Trophoblast cell (in vitro differentiated cells and primary cell): ENCODE measurements at regions not wholly inside any gene's neighbourhood (a gene's known extent, or its start where the extent isn't known, plus 50 kb on each side); places are given as distances from the start of the nearest gene placed in this dataset.

Experiments used
- DNase-seq, 2 donors: peaks; one replicate each; pipeline ENCODE4 v3.0.0-alpha.2; 2016
- H2AFZ ChIP-seq: 2 replicates; pipeline ENCODE4 v1.6.1; 2013; ENCODE audit warnings: low read length, moderate library complexity, mild to moderate bottlenecking; ENCODE audit not compliant: insufficient read depth, poor library complexity
- H2AK5ac ChIP-seq: 2 replicates; pipeline ENCODE4 v1.6.1; 2013; ENCODE audit warnings: mild to moderate bottlenecking, low read length
- H2BK120ac ChIP-seq: 2 replicates; pipeline ENCODE4 v1.6.1; 2013; ENCODE audit warnings: low read length, mild to moderate bottlenecking, moderate library complexity; ENCODE audit not compliant: insufficient read depth, poor library complexity
- H2BK12ac ChIP-seq: 2 replicates; pipeline ENCODE4 v1.6.1; 2013; ENCODE audit warnings: mild to moderate bottlenecking, low read length, moderate library complexity
- H2BK5ac ChIP-seq: 2 replicates; pipeline ENCODE4 v1.6.1; 2013; ENCODE audit warnings: low read length, low read depth, moderate library complexity, mild to moderate bottlenecking; ENCODE audit not compliant: poor library complexity
- H3K14ac ChIP-seq: 2 replicates; pipeline ENCODE4 v1.6.1; 2013; ENCODE audit warnings: mild to moderate bottlenecking, low read length
- H3K18ac ChIP-seq: 2 replicates; pipeline ENCODE4 v1.6.1; 2013; ENCODE audit warnings: mild to moderate bottlenecking, low read length
- H3K23ac ChIP-seq: 2 replicates; pipeline ENCODE4 v1.6.1; 2013; ENCODE audit warnings: low read length
- H3K27ac ChIP-seq: 2 replicates; pipeline ENCODE4 v1.5.1; 2013; ENCODE audit warnings: low read depth, mild to moderate bottlenecking, inconsistent platforms, low read length, moderate library complexity
- H3K27me3 ChIP-seq: 2 replicates; pipeline ENCODE4 v1.6.1; 2013; ENCODE audit warnings: inconsistent platforms, mild to moderate bottlenecking, low read length, moderate library complexity; ENCODE audit not compliant: insufficient read depth
- H3K36me3 ChIP-seq, 2 experiments: 1 replicate in 1 of 2; 2 replicates in 1 of 2; pipeline ENCODE4 v1.6.1; 2013; ENCODE audit warnings: low read length in 2 of 2, mild to moderate bottlenecking in 2 of 2, moderate library complexity in 1 of 2; ENCODE audit not compliant: insufficient read depth in 2 of 2, control insufficient read depth in 1 of 2
- H3K4ac ChIP-seq: 2 replicates; pipeline ENCODE4 v1.6.1; 2013; ENCODE audit warnings: low read depth, mild to moderate bottlenecking, low read length, moderate library complexity
- H3K4me1 ChIP-seq, 2 experiments: 1 replicate in 1 of 2; 2 replicates in 1 of 2; pipeline ENCODE4 v1.6.1; 2013; ENCODE audit warnings: low read length in 2 of 2, mild to moderate bottlenecking in 2 of 2, moderate library complexity in 1 of 2; ENCODE audit not compliant: insufficient read depth in 2 of 2, control insufficient read depth in 1 of 2
- H3K4me2 ChIP-seq: 2 replicates; pipeline ENCODE4 v1.6.1; 2013; ENCODE audit warnings: inconsistent platforms, mild to moderate bottlenecking, low read length, moderate library complexity
- H3K4me3 ChIP-seq: 2 replicates; pipeline ENCODE4 v1.5.1; 2013; ENCODE audit warnings: mild to moderate bottlenecking, low read depth, low read length, inconsistent platforms
- H3K79me1 ChIP-seq: one replicate; pipeline ENCODE4 v1.6.1; 2013; ENCODE audit warnings: low read length
- H3K79me2 ChIP-seq: 2 replicates; pipeline ENCODE4 v1.6.1; 2013; ENCODE audit warnings: low read length, mild to moderate bottlenecking; ENCODE audit not compliant: control insufficient read depth, insufficient read depth, poor library complexity
- H3K9ac ChIP-seq: 2 replicates; pipeline ENCODE4 v1.6.1; 2013; ENCODE audit warnings: mild to moderate bottlenecking, low read length
- H3K9me3 ChIP-seq: 2 replicates; pipeline ENCODE4 v1.6.1; 2013; ENCODE audit warnings: low read depth, mild to moderate bottlenecking, control low read depth, inconsistent platforms, low read length; ENCODE audit not compliant: insufficient read depth
- H4K12ac ChIP-seq: 2 replicates; pipeline ENCODE4 v1.6.1; 2013; ENCODE audit warnings: low read depth, mild to moderate bottlenecking, low read length, moderate library complexity
- H4K8ac ChIP-seq: 2 replicates; pipeline ENCODE4 v1.6.1; 2013; ENCODE audit warnings: low read depth, mild to moderate bottlenecking, low read length, moderate library complexity
- H4K91ac ChIP-seq: one replicate; pipeline ENCODE4 v1.6.1; 2013; ENCODE audit warnings: low read depth, mild to moderate bottlenecking, low read length, moderate library complexity
- WGBS: extraction: QIAGEN DNeasy Blood & Tissue Kit; methylation state at CpG from one replicate; pipeline ENCODE4 v1.1.7; 2013; ENCODE audit warnings: missing lambda C conversion rate; ENCODE audit not compliant: insufficient read length, insufficient coverage; ENCODE audit errors: extremely low coverage; 5-methylcytosine and 5-hydroxymethylcytosine counted together

DNA sequence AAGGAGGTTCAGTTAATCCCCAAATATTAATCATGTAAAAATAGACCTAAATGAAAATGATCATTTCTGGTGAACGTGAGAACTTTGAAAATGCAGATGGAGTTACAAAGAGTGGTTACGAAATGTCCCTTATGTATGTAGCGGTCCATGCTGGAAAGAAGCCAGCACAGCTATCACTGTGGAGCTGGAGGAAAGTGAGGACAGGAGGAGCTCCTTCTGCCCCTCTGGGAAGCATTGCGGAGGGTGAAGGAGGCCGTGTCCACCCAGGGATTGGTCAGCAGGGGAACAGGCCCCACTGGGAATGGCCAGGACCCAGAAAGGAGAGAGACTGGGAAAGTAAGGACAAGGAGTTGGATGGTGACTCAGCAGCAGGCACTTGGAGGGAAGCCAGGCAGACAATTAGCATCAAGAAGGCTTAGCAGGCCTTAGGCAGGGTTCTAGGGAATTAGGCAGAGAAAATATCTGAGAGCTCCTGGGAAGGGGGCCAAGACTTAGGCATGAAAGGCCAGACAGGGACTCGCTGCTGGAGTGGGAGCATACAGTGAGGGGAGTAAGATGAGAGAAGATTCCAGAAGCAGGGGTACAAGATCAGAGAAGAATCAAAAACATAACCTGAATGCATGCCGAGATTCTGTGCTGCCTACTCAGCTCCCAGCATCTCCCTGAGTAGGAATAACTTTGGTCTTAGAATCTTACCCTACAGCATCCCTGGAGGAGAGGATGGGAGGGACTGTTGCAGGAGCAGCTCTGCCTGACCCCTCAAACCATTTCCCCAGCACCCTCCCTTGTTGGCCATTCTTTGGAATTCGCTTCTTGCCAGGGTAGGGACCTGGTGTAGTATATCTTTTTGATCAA is 171.0 kb upstream of the UMPS start:
- Histone ChIP-seq H2AK5ac (no peak overlapping the region), H3K27me3 (no peaks in the 10 kb centered on the region), H3K4me3 (no peak overlapping the region), H4K12ac (no peak overlapping the region), H2BK5ac (no peak overlapping the region), H3K27ac (no peak overlapping the region), H3K14ac (no peak overlapping the region), H3K23ac (no peak overlapping the region), H3K4me2 (no peak overlapping the region), H3K79me1 (no peaks in the 10 kb centered on the region), H3K36me3 (no peaks in the 10 kb centered on the region), H4K91ac (no peak overlapping the region), H3K4ac (no peak overlapping the region), H3K18ac (no peak overlapping the region), H3K79me2 (no peaks in the 10 kb centered on the region), H2BK12ac (no peak overlapping the region), H3K9me3 (no peaks in the 10 kb centered on the region), H3K9ac (no peak overlapping the region), H2AFZ (no peak overlapping the region), H4K8ac (no peak overlapping the region), H3K4me1 (peaks cover 6 to 8% of the 10 kb centered on the region in 2 experiments), H2BK120ac (no peak overlapping the region)
- DNase-seq: no peak
- WGBS: no CpG with 5 or more reads among the region's 8 CpGs

- Histone ChIP-seq H2AFZ (no peak overlapping the region), H3K79me2 (no peaks in the 10 kb centered on the region), H3K79me1 (no peaks in the 10 kb centered on the region), H3K27me3 (no peaks in the 10 kb centered on the region), H3K14ac (no peak overlapping the region), H3K18ac (no peak overlapping the region), H3K4me1 (peaks cover 6 to 8% of the 10 kb centered on the region in 2 experiments), H4K12ac (no peak overlapping the region), H3K4ac (no peak overlapping the region), H2AK5ac (no peak overlapping the region), H2BK12ac (no peak overlapping the region), H4K91ac (no peak overlapping the region), H3K9me3 (no peaks in the 10 kb centered on the region), H3K23ac (no peak overlapping the region), H3K4me3 (no peak overlapping the region), H3K4me2 (no peak overlapping the region), H3K27ac (peak overlapping the region; percentile 15), H2BK5ac (no peak overlapping the region), H2BK120ac (no peak overlapping the region), H4K8ac (no peak overlapping the region), H3K36me3 (no peaks in the 10 kb centered on the region), H3K9ac (no peak overlapping the region)
- WGBS: no CpG with 5 or more reads among the region's 9 CpGs
- DNase-seq: peak; percentile 64 to 88
Measured at GRCh38 chr3:124559846-124560574, 170.2 kb upstream of the UMPS start.

GRCh38 chr3:124560666-124561215 is 169.5 kb upstream of the UMPS start:
- Histone ChIP-seq H3K4me1 (peaks cover 8 to 15% of the 10 kb centered on the region in 2 experiments), H3K9me3 (no peaks in the 10 kb centered on the region), H2BK5ac (no peak overlapping the region), H2BK12ac (no peak overlapping the region), H3K4ac (no peak overlapping the region), H3K14ac (no peak overlapping the region), H4K12ac (no peak overlapping the region), H3K27ac (no peak overlapping the region), H2AK5ac (no peak overlapping the region), H2BK120ac (no peak overlapping the region), H3K9ac (no peak overlapping the region), H4K8ac (no peak overlapping the region), H3K18ac (no peak overlapping the region), H3K27me3 (no peaks in the 10 kb centered on the region), H3K79me2 (no peaks in the 10 kb centered on the region), H3K4me3 (no peak overlapping the region), H2AFZ (no peak overlapping the region), H3K79me1 (no peaks in the 10 kb centered on the region), H4K91ac (no peak overlapping the region), H3K4me2 (no peak overlapping the region), H3K36me3 (no peaks in the 10 kb centered on the region), H3K23ac (no peak overlapping the region)
- peak in 1 of 2 donors; percentile 16 for DNase-seq
- no CpG with 5 or more reads among the region's 2 CpGs for WGBS

DNA sequence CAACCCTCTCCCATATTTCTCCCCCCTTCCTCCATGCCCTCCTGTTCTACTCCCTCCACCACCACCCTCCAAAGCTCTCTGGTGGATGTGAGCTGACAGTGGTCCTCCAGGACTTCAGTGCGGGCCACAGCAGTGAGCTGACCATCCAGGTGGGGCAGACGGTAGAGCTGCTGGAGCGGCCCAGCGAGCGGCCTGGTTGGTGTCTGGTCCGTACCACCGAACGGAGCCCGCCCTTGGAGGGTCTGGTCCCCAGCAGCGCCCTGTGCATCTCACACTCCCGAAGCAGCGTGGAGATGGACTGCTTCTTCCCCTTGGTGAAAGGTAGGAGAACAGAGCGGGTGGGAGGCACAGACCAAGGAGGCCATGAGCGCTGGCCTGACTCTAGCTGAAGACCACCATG is 167.5 kb upstream of the UMPS start:
- Histone ChIP-seq H3K4me3 (no peak overlapping the region), H2AFZ (no peak overlapping the region), H3K18ac (no peak overlapping the region), H3K23ac (no peak overlapping the region), H3K14ac (no peak overlapping the region), H4K91ac (no peak overlapping the region), H2AK5ac (no peak overlapping the region), H3K4me2 (no peak overlapping the region), H2BK5ac (no peak overlapping the region), H3K4me1 (peaks cover 8 to 15% of the 10 kb centered on the region in 2 experiments), H3K4ac (no peak overlapping the region), H3K36me3 (peaks cover 0 to 1% of the 10 kb centered on the region in 2 experiments), H3K9me3 (no peaks in the 10 kb centered on the region), H2BK120ac (no peak overlapping the region), H3K79me2 (no peaks in the 10 kb centered on the region), H3K27ac (no peak overlapping the region), H3K9ac (no peak overlapping the region), H3K27me3 (no peaks in the 10 kb centered on the region), H4K12ac (no peak overlapping the region), H3K79me1 (no peaks in the 10 kb centered on the region), H4K8ac (no peak overlapping the region), H2BK12ac (no peak overlapping the region)
- DNase-seq: no peak
- no CpG with 5 or more reads among the region's 14 CpGs for WGBS
